T-cell (primary cell): ENCODE measurements at regions not wholly inside any gene's neighbourhood (a gene's known extent, or its start where the extent isn't known, plus 50 kb on each side); places are given as distances from the start of the nearest gene placed in this dataset.

Source experiments
- ATAC-seq, 4 experiments: fragments of 200-7000 bp in 3 of 4; fragments of 150-1000 bp in 1 of 4; cut with Tn5 transposase; replicated peaks in 1 of 4; 1 replicate in 3 of 4; 2 replicates in 1 of 4; pipeline ENCODE4 v1.10.0; 2021; ENCODE audit warnings: moderate library complexity in 3 of 4, mild to moderate bottlenecking in 2 of 4, moderate number of reproducible peaks in 1 of 4
- CTCF ChIA-PET, 2 donors: fragments of 300-600 bp; sonication (Branson Sonifier 250); formaldehyde crosslinking; loops; one replicate each; lab custom pipeline; 2022; ENCODE audit warnings: antibody characterized with exemption in 2 of 2; lab: Charles Lee
- POLR2A ChIA-PET, 2 donors: fragments of 300-600 bp; sonication (Branson Sonifier 250); formaldehyde crosslinking; loops; one replicate each; lab custom pipeline; 2022; ENCODE audit warnings: antibody characterized with exemption in 2 of 2; lab: Charles Lee
- DNase-seq, 35 experiments: peaks; one replicate each; pipeline versions ENCODE4 v3.0.0 to v3.0.0-alpha.2; 2013 to 2023
- H3K27ac ChIP-seq: one replicate; pipeline ENCODE4 v1.5.1; 2013; ENCODE audit warnings: low read length
- H3K27me3 ChIP-seq, 2 experiments: replicated peaks in 1 of 2; 1 replicate in 1 of 2; 2 replicates in 1 of 2; pipeline versions ENCODE4 v1.6.1 to v1.7.0; 2013; ENCODE audit warnings: low read length in 1 of 2, mixed read lengths in 1 of 2; ENCODE audit not compliant: control insufficient read depth in 2 of 2, insufficient read depth in 2 of 2; ENCODE audit errors: extremely low read depth in 1 of 2
- H3K36me3 ChIP-seq, 2 donors: 1 replicate in 1 of 2; 2 replicates in 1 of 2; pipeline versions ENCODE4 v1.6.1 to v1.7.0; 2013; ENCODE audit warnings: low read length in 1 of 2; ENCODE audit not compliant: control insufficient read depth in 2 of 2, insufficient read depth in 1 of 2; ENCODE audit errors: extremely low read depth in 1 of 2
- H3K4me1 ChIP-seq, 2 experiments: 1 replicate in 1 of 2; 2 replicates in 1 of 2; pipeline versions ENCODE4 v1.6.1 to v1.7.0; 2013; ENCODE audit warnings: low read length in 2 of 2, mixed read lengths in 1 of 2; ENCODE audit not compliant: insufficient read depth in 2 of 2, control insufficient read depth in 1 of 2; ENCODE audit errors: extremely low read depth in 1 of 2
- H3K4me3 ChIP-seq, 2 donors: 1 replicate in 1 of 2; 2 replicates in 1 of 2; pipeline versions ENCODE4 v1.5.1 to v1.7.0; 2013; ENCODE audit warnings: mild to moderate bottlenecking in 2 of 2, low read length in 1 of 2, moderate library complexity in 1 of 2; ENCODE audit not compliant: control insufficient read depth in 1 of 2; ENCODE audit errors: extremely low read depth in 1 of 2
- H3K9me3 ChIP-seq: 2 replicates; pipeline ENCODE4 v1.7.0; 2013
- H3K27ac Mint-ChIP-seq, 2 donors: one replicate each; pipeline ENCODE4 v1.8.0; 2020 to 2021; ENCODE audit warnings: mild to moderate bottlenecking in 2 of 2, mixed read lengths in 2 of 2
- H3K27me3 Mint-ChIP-seq, 2 donors: one replicate each; pipeline ENCODE4 v1.8.0; 2021 to 2022; ENCODE audit warnings: mixed read lengths in 2 of 2
- H3K36me3 Mint-ChIP-seq: one replicate; pipeline ENCODE4 v1.8.0; 2021; ENCODE audit warnings: mixed read lengths
- H3K4me1 Mint-ChIP-seq, 3 donors: one replicate each; pipeline ENCODE4 v1.8.0; 2020 to 2022; ENCODE audit warnings: mixed read lengths in 3 of 3, mild to moderate bottlenecking in 1 of 3
- H3K4me3 Mint-ChIP-seq, 3 donors: one replicate each; pipeline ENCODE4 v1.8.0; 2020 to 2022; ENCODE audit warnings: mild to moderate bottlenecking in 3 of 3, mixed read lengths in 3 of 3, moderate library complexity in 3 of 3
- H3K9me3 Mint-ChIP-seq, 3 donors: one replicate each; pipeline ENCODE4 v1.8.0; 2020 to 2022; ENCODE audit warnings: mixed read lengths in 3 of 3
- WGBS: methylation state at CpG from one replicate; pipeline ENCODE4 v1.1.5; 2013; ENCODE audit warnings: missing lambda C conversion rate; ENCODE audit not compliant: insufficient coverage; 5-methylcytosine and 5-hydroxymethylcytosine counted together

DNA sequence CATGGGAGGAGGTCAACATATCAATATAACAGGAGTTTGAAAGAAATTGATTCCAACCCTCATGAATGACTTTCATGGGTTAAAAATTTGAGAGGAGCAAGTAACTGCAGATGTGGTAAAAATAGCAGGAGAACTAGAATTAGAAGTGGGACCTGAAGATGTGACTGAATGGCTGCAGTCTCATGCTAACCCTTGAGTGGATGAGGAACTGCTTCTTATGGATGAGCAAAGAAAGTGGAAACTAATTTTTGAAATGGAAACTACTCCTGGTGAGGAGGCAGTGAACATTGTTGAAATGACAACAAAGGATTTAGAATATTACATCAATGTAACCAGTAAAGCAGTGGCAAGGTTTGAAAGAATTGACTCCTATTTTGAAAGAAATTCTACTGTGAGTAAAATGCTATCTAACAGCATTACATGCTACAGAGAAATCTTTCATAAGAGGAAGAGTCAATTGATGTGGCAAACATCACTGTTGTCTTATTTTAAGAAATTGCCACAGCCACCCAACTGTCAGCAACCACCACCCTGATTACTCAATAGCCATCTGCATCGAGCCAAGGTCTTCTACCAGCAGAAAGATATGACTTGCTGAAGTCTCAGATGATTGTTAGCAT is 1683.2 kb downstream of the MAT2B start:
- H3K36me3 ChIP-seq, result no peaks in the 10 kb centered on the region
- no peaks in the 10 kb centered on the region for H3K27me3 Mint-ChIP-seq
- ATAC-seq (no peak), DNase-seq (peak in 1 of 35 experiments; percentile 3)
- no CpG with 5 or more reads among the region's 1 CpG for WGBS
- no peak overlapping the region for H3K4me3 Mint-ChIP-seq
- no peaks in the 10 kb centered on the region for H3K4me1 ChIP-seq
- ChIA-PET POLR2A (no interaction called here), CTCF (no interaction called here)
- H3K4me3 ChIP-seq, result no peak overlapping the region
- H3K9me3 ChIP-seq, result no peaks in the 10 kb centered on the region
- no peaks in the 10 kb centered on the region for H3K36me3 Mint-ChIP-seq
- H3K9me3 Mint-ChIP-seq, result peaks cover 7 to 9% (median 9%) of the 10 kb centered on the region in 3 donors
- no peaks in the 10 kb centered on the region for H3K27me3 ChIP-seq
- H3K27ac ChIP-seq, result no peak overlapping the region
- H3K27ac Mint-ChIP-seq, result no peak overlapping the region
- H3K4me1 Mint-ChIP-seq, result no peaks in the 10 kb centered on the region

DNA sequence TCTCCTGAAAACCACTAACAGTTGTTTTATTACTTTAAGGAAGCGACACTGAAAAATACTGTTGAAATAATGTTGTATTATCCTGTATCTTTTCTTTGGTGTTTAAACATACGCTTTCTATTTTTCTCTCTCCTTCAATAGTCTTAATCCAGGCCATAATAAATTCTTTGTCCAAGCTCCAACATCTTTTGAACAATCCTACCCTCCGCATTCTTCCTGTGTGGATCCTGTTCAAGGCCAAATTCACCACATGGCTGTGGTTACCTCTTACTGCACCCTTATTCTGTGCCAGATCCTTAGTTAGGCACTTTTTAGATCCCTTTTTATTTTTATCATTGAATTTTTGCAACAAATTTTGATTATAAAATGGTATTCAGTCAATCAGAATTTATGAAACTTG is 1691.5 kb downstream of the MAT2B start:
- Mint-ChIP-seq H3K4me1 (no peaks in the 10 kb centered on the region), H3K9me3 (peaks cover 0 to 3% (median 0%) of the 10 kb centered on the region in 3 donors), H3K27ac (no peak overlapping the region), H3K27me3 (no peaks in the 10 kb centered on the region), H3K36me3 (no peaks in the 10 kb centered on the region), H3K4me3 (no peak overlapping the region)
- 78% methylated on average over 1 of the region's 3 CpGs for WGBS
- H3K27ac ChIP-seq, result no peak overlapping the region
- ATAC-seq (no peak), DNase-seq (no peak)
- POLR2A ChIA-PET, result no interaction called here
- CTCF ChIA-PET, result no interaction called here
- H3K4me3 ChIP-seq, result no peak overlapping the region
- no peaks in the 10 kb centered on the region for H3K4me1 ChIP-seq
- H3K36me3 ChIP-seq, result no peaks in the 10 kb centered on the region
- no peaks in the 10 kb centered on the region for H3K27me3 ChIP-seq
- H3K9me3 ChIP-seq, result no peaks in the 10 kb centered on the region

DNA sequence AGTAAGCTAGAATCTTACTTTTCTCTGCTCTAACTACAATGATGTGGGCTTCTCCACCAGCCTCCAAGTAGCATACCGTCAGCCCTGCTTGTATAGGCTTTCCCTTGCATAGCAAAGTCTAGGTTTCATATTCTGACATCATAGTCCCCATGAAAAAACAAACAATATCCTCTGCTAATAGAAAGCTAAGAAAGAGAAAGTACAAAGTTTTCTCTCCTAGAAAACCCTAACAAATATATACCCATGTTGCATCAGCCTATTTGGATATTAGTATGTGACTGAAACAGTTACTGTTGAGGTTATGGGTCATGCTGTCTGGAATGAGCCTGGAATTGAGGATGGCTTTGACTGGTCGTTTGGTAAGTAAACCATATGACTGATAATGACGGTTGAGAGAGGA is 1696.0 kb downstream of the MAT2B start:
- Mint-ChIP-seq H3K4me1 (no peaks in the 10 kb centered on the region), H3K27ac (no peak overlapping the region), H3K27me3 (no peaks in the 10 kb centered on the region), H3K4me3 (no peak overlapping the region), H3K9me3 (peaks cover 0 to 6% (median 3%) of the 10 kb centered on the region in 3 donors), H3K36me3 (no peaks in the 10 kb centered on the region)
- no peak overlapping the region for H3K4me3 ChIP-seq
- DNase-seq, result no peak
- no peaks in the 10 kb centered on the region for H3K4me1 ChIP-seq
- POLR2A ChIA-PET, result no interaction called here
- H3K27me3 ChIP-seq, result no peaks in the 10 kb centered on the region
- H3K9me3 ChIP-seq, result no peaks in the 10 kb centered on the region
- ATAC-seq, result no peak
- no peak overlapping the region for H3K27ac ChIP-seq
- CTCF ChIA-PET, result no interaction called here
- 50% methylated on average over 1 of the region's 3 CpGs for WGBS
- H3K36me3 ChIP-seq, result no peaks in the 10 kb centered on the region

DNA sequence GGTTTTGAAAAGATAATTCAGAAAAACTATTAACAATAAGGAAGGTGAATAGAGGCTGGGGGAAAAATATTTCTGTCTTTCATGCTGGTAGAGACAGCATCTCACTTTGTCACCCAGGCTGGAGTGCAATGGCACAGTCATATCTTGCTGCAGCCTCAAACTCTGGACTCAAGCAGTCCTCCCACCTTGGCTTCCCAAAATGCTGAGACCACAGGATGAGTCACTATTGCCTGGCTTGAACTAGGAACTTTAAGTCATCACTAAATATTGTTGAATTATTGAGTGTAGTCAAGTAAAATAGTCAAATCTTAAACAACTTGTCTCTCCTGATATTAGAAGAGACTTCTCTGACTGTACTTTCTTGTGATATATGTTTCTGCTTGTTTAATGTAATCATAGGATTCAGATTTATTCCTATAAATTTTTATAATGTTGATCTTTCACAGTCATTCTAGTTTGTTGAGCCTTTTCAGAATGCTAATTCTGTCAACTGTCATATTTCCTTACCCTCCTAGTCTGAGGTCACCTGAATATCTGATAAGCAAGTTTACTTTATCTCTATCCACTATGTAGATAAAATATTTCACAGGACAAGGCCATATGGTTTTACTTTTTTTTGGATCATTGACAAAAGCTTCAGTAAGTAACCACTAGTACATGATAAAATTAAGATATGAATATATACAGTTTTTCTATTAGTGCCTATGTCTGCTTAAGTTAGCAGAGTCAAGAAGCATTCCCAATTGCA is 1696.5 kb downstream of the MAT2B start:
- Mint-ChIP-seq H3K36me3 (no peaks in the 10 kb centered on the region), H3K27me3 (no peaks in the 10 kb centered on the region), H3K9me3 (peaks cover 0 to 6% (median 3%) of the 10 kb centered on the region in 3 donors), H3K4me1 (no peaks in the 10 kb centered on the region), H3K27ac (no peak overlapping the region), H3K4me3 (no peak overlapping the region)
- no peak overlapping the region for H3K4me3 ChIP-seq
- ChIA-PET CTCF (no interaction called here), POLR2A (no interaction called here)
- H3K27ac ChIP-seq, result no peak overlapping the region
- H3K9me3 ChIP-seq, result no peaks in the 10 kb centered on the region
- ATAC-seq (no peak), DNase-seq (no peak)
- H3K27me3 ChIP-seq, result no peaks in the 10 kb centered on the region
- H3K4me1 ChIP-seq, result no peaks in the 10 kb centered on the region
- no peaks in the 10 kb centered on the region for H3K36me3 ChIP-seq

DNA sequence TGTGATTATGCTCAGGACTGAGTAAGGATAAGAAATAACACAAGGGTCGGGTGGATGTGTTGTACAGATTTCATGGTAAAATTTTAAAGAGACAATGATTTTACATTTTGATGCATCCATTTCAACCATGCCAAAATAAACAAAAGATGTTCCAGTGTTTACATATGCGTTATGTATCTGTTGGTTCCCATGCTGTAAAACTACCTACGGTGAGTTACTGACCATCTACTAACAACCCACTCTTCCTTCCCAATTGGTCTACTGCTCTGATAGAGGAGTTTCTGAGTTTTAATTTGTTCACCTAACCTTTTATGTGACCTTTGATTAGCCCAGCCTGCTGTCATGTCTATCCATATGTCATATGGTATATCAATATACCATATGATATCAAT is 1697.1 kb downstream of the MAT2B start:
- DNase-seq (no peak), ATAC-seq (no peak)
- Mint-ChIP-seq H3K9me3 (peaks cover 0 to 6% (median 3%) of the 10 kb centered on the region in 3 donors), H3K27me3 (no peaks in the 10 kb centered on the region), H3K27ac (no peak overlapping the region), H3K4me1 (no peaks in the 10 kb centered on the region), H3K36me3 (no peaks in the 10 kb centered on the region), H3K4me3 (no peak overlapping the region)
- H3K4me1 ChIP-seq, result no peaks in the 10 kb centered on the region
- H3K36me3 ChIP-seq, result no peaks in the 10 kb centered on the region
- POLR2A ChIA-PET, result no interaction called here
- CTCF ChIA-PET, result no interaction called here
- H3K27me3 ChIP-seq, result no peaks in the 10 kb centered on the region
- H3K4me3 ChIP-seq, result no peak overlapping the region
- H3K27ac ChIP-seq, result no peak overlapping the region
- H3K9me3 ChIP-seq, result no peaks in the 10 kb centered on the region
- WGBS, result no CpG with 5 or more reads among the region's 3 CpGs

DNA sequence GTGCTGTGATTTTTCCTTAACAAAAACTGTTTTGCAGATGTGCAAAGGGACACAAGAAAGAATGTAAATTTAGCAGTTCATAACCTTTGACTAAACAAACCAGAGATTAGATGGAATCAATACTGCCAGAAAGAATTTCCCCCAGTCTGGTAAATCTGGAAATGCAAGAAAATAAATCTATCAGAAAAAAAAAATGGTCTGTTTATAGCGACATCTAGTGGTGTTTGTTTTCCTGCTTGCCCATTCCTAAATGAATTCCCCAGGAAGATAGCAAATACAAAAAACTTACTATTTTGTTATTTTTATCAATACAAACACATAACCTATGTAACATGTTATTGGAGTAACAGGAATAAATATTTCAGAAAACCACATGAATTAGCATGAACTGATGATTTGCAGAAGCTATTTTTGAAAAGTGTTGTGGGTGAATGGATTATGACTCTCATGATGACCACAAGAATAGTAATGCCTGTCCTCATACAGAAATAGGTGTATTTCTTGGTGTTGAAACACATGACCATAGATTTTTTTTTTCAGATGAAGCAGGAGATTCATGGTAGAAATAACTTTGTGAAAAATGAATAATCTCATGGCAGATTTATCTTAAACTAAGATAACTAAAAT is 1703.8 kb downstream of the MAT2B start:
- no peak overlapping the region for H3K27ac Mint-ChIP-seq
- no peaks in the 10 kb centered on the region for H3K4me1 ChIP-seq
- H3K4me3 ChIP-seq, result no peak overlapping the region
- no CpG with 5 or more reads among the region's 1 CpG for WGBS
- ChIA-PET CTCF (no interaction called here), POLR2A (no interaction called here)
- peaks cover 0 to 2% (median 0%) of the 10 kb centered on the region in 3 donors for H3K9me3 Mint-ChIP-seq
- DNase-seq (peak in 1 of 35 experiments; percentile 2), ATAC-seq (no peak)
- no peaks in the 10 kb centered on the region for H3K36me3 Mint-ChIP-seq
- no peak overlapping the region for H3K27ac ChIP-seq
- H3K27me3 Mint-ChIP-seq, result no peaks in the 10 kb centered on the region
- no peaks in the 10 kb centered on the region for H3K9me3 ChIP-seq
- no peaks in the 10 kb centered on the region for H3K4me1 Mint-ChIP-seq
- H3K4me3 Mint-ChIP-seq, result no peak overlapping the region
- H3K36me3 ChIP-seq, result no peaks in the 10 kb centered on the region
- H3K27me3 ChIP-seq, result no peaks in the 10 kb centered on the region
